NOMO-1 treated with DMSO at 0.1 percent for 48 hours (cell line): ENCODE measurements at regions not wholly inside any gene's neighbourhood (a gene's known extent, or its start where the extent isn't known, plus 50 kb on each side); places are given as distances from the start of the nearest gene placed in this dataset.
"Not testable (repeated sequence)": the region's sequence is repeated elsewhere in the genome, so short reads cannot be mapped to it uniquely, and the experiment has no call there.

Experiments used
- DNase-seq: peaks from one replicate; lab custom pipeline; 2025; ENCODE audit not compliant: unreplicated experiment; lab: John Stamatoyannopoulos, UW

GRCh38 chr6:160804639-160805038 lies 102.6 kb downstream of the PLG start:
- no peak for DNase-seq

- no peak for DNase-seq
Measured at GRCh38 chr6:160808263-160808662, 106.2 kb downstream of the PLG start.

- DNase-seq, result no peak
Measured at GRCh38 chr6:160810238-160810637, 108.2 kb downstream of the PLG start.

- no peak for DNase-seq
Measured at GRCh38 chr6:160812097-160812496, 110.1 kb downstream of the PLG start.

- no peak for DNase-seq
Measured at GRCh38 chr6:160818934-160819333, 116.9 kb downstream of the PLG start.

GRCh38 chr6:160820661-160821060 lies 118.6 kb downstream of the PLG start:
- DNase-seq, result not testable (repeated sequence)

GRCh38 chr6:160831739-160832138 lies 129.7 kb downstream of the PLG start:
- DNase-seq, result no peak

GRCh38 chr6:160832422-160832821 lies 130.4 kb downstream of the PLG start:
- no peak for DNase-seq

- DNase-seq, result no peak
Measured at GRCh38 chr6:160837146-160837545, 135.1 kb downstream of the PLG start.

GRCh38 chr6:160851031-160851430 lies 140.5 kb upstream of the MAP3K4 start:
- DNase-seq, result no peak

- no peak for DNase-seq
Measured at GRCh38 chr6:160853946-160854345, 137.6 kb upstream of the MAP3K4 start.

GRCh38 chr6:160858886-160859285 lies 132.7 kb upstream of the MAP3K4 start:
- no peak for DNase-seq

GRCh38 chr6:160859822-160860221 lies 131.7 kb upstream of the MAP3K4 start:
- DNase-seq, result no peak

- no peak for DNase-seq
Measured at GRCh38 chr6:160861824-160862223, 129.7 kb upstream of the MAP3K4 start.

GRCh38 chr6:160863782-160864181 lies 127.8 kb upstream of the MAP3K4 start:
- DNase-seq, result no peak

- no peak for DNase-seq
Measured at GRCh38 chr6:160871320-160871719, 120.2 kb upstream of the MAP3K4 start.

GRCh38 chr6:160881148-160881808 lies 110.3 kb upstream of the MAP3K4 start:
- no peak for DNase-seq

- no peak for DNase-seq
Measured at GRCh38 chr6:160882006-160882405, 109.6 kb upstream of the MAP3K4 start.

GRCh38 chr6:160882791-160883279 lies 108.7 kb upstream of the MAP3K4 start:
- no peak for DNase-seq

GRCh38 chr6:160883560-160883959 lies 108.0 kb upstream of the MAP3K4 start:
- DNase-seq, result no peak

GRCh38 chr6:160883999-160884398 lies 107.6 kb upstream of the MAP3K4 start:
- DNase-seq, result no peak

GRCh38 chr6:160889148-160889547 lies 102.4 kb upstream of the MAP3K4 start:
- DNase-seq, result not testable (repeated sequence)

- DNase-seq, result no peak
Measured at GRCh38 chr6:160891690-160892089, 99.9 kb upstream of the MAP3K4 start.
